ENCODE measurements at regions not wholly inside any gene's neighbourhood (a gene's known extent, or its start where the extent isn't known, plus 50 kb on each side); places are given as distances from the start of the nearest gene placed in this dataset.
"Not testable (repeated sequence)": the region's sequence is repeated elsewhere in the genome, so short reads cannot be mapped to it uniquely, and the experiment has no call there.

- peak; percentile 83 for DNase-seq
These were observed 190.5 kb downstream of the TMEM26 start for GRCh38 chr10:61262486-61263261.

GRCh38 chr10:61257956-61258496 lies 195.2 kb downstream of the TMEM26 start:
- DNase-seq, result peak; percentile 22

- no peak for DNase-seq
These were observed 196.0 kb downstream of the TMEM26 start for GRCh38 chr10:61257136-61257535.

GRCh38 chr10:61252326-61252725 lies 200.9 kb downstream of the TMEM26 start:
- DNase-seq, result not testable (repeated sequence)

DNA sequence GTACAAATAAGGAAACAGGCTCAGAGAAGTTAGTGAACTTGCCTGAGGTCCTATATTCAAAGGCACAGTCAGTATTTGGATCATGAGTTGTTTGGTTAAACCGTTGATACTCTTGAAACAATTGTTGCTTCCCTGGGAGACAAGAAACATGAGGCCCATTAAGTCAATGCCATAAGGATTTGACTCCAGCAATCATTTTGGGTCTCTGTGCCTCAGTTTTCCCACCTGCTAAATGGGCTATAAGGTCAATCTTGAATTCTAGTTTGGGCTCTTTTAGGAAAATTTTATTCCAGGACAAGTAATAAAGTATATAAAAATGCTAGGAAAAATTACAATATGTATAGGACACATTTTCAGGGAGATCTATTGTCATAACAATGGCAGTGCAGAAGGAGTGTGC lies 202.1 kb downstream of the TMEM26 start:
- DNase-seq, result no peak

GRCh38 chr10:61250131-61250530 lies 203.1 kb downstream of the TMEM26 start:
- no peak for DNase-seq

DNA sequence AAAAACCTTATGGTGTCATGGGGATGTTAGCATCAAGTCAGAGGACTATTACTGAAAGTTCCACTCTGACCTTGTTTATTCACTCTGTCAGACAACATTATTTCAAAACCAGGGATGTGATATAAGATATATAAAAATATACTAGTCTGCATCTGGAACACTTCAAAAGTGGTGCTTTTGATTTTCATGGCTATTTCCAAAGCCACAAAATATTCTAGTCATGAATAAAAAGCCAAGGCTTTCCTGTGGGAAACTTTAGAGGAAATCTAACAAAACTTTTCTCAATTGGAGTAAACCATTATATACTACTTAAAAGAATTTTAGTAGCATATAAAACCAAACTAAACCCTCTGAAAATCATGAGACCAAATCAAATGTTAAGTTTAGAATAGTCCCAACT lies 205.2 kb downstream of the TMEM26 start:
- no peak for DNase-seq

DNA sequence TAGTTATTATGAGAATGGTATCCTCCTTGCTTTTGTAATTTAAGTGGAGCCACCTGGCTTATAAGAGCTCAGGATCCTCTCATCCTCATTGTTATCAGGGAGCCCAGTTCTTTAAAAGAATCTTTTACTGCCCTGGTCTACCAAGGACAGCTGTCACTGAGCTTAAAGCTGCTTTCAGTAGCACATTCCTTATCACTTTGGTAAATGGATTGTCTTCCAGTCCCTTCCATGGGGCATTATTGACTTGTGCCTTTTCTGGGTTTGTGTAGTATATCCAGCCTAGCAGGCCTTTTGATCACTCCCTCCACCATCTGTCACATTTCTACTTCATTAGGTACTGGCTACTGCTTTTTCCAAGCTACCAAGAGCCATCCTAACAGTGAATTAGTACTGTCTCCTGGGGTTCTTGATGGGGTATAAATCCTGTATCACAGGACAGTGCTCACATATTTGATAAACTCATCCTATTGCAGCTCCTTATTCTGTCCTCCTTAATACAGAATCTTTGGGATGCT lies 208.9 kb downstream of the TMEM26 start:
- no peak for DNase-seq

GRCh38 chr10:61232780-61233179 lies 220.4 kb downstream of the TMEM26 start:
- DNase-seq, result no peak

DNA sequence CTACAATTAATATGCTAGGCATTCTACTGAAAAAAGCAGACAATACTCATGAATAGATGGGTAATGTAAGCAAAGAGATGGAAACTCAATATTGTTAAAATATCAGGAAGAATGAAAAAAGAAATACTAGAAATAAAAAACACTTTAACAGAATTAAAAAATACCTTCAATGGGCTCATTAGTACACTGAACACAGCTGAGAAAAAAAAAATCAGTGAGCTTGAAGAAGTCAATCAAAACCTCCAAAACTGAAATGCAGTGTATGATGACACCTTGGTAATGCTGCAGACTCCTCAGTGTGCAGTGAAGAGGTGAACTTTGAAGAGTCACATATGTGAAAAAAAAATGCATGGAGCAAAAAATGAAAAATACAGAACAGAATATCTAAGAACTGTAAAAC lies 227.2 kb downstream of the TMEM26 start:
- no peak for DNase-seq

- DNase-seq, result no peak
These were observed 229.6 kb downstream of the TMEM26 start for GRCh38 chr10:61223576-61223975.

- no peak for DNase-seq
These were observed 233.5 kb downstream of the TMEM26 start for GRCh38 chr10:61219696-61220095.

- DNase-seq, result no peak
These were observed 235.2 kb downstream of the TMEM26 start for GRCh38 chr10:61217851-61218565.

- no peak for DNase-seq
These were observed 237.9 kb downstream of the TMEM26 start for GRCh38 chr10:61215246-61215645.

DNA sequence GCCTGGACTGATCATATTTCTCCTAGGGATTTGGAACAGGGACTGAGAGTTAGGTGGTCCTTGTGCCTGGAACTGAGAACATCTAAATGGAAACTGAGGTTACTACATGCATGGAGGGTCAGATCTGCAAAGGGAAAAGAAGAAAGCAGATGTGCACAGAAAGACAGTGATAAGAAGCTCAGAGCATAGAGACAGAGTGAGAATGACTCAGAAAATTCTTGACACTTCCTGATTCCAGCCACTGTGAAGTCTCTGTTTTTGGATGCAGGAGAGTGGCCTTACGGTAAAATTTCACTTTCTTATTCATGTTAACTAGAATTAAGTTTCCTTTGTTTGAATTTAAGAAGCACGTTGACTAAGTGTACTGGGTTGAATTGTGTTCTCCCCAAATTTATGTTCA lies 241.7 kb downstream of the TMEM26 start:
- DNase-seq, result no peak

DNA sequence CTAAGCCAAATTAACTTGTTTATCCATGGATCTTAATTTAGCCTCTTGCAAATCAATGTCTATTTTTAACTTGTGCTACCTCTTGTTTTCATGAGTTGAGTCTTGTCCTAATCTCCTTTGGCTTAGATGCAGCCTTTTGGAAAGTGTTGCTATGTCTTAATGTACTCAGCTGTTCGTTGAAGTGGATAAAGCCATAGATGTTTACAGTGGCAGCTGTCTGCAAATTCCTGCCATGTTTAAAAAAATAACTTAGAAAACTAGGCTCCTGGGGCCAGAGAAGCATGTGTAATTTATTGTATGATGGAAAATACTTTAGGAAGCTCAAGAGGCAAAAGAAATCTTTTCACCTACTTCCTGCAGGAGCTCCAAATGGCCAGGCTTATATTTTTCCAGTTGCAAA lies 253.1 kb upstream of the RHOBTB1 start:
- peak; percentile 3 for DNase-seq

DNA sequence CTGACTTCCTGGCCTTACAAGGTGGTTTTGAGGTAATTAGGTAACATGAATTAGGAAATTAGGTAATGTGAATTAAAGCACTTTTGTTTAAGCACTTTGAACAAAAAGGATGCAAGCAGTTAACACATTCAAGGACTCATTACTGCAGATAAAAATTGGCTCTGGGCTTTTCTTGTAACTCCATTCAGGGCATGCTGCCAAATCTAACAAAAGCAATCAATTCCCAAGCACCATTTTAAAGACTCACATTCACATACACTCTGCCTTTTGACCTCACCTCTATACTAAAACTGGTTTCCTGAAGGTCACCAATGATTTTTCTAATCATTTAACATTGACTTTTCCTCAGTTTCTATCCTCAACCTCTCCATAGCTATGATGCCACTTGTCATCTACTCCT lies 251.2 kb upstream of the RHOBTB1 start:
- no peak for DNase-seq

DNA sequence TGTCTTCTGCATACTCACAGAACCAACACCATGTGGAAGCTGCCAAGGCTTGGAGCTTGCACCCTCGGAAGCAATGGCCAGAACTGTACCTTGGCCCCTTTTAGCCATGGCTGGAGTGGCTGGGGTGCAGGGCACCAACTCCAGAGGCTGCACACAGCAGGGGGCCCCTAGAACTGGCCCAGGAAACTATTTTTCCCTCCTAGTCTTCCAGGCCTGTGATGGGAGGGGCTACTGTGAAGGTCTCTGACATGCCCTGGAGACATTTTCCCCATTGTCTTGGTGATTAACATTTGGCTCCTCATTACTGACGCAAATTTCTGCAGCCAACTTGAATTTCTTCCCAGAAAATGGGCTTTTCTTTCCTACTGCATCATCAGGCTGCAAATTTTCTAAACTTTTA lies 248.6 kb upstream of the RHOBTB1 start:
- DNase-seq, result not testable (repeated sequence)

- DNase-seq, result no peak
These were observed 248.1 kb upstream of the RHOBTB1 start for GRCh38 chr10:61192042-61192441.

GRCh38 chr10:61189912-61190311 lies 245.9 kb upstream of the RHOBTB1 start:
- DNase-seq, result no peak

GRCh38 chr10:61188691-61189090 lies 244.7 kb upstream of the RHOBTB1 start:
- no peak for DNase-seq

DNA sequence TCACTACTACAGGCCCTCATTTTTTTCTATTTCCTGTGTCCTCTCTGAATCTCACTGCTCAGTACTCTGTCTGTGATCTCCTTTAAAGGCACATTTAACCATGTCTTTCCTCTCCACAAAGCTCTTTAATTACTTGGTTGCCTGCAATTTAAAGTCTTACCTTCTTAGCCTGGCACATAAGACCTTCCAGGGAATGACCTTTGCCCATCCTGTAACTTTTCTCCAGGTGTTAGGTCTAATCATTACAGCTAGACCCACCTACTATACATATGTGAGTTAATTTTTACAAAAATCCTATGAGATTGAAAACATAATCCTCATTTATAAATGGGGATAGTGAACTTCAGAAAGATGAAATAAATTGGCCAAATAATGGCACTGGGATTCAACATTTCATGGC lies 244.1 kb upstream of the RHOBTB1 start:
- no peak for DNase-seq

GRCh38 chr10:61187601-61188000 lies 243.6 kb upstream of the RHOBTB1 start:
- DNase-seq, result no peak

GRCh38 chr10:61186408-61186807 lies 242.4 kb upstream of the RHOBTB1 start:
- no peak for DNase-seq

Measured in fibroblast of skin of right quadriceps (primary cell).